ENCODE measurements at regions not wholly inside any gene's neighbourhood (a gene's known extent, or its start where the extent isn't known, plus 50 kb on each side); places are given as distances from the start of the nearest gene placed in this dataset.

DNA sequence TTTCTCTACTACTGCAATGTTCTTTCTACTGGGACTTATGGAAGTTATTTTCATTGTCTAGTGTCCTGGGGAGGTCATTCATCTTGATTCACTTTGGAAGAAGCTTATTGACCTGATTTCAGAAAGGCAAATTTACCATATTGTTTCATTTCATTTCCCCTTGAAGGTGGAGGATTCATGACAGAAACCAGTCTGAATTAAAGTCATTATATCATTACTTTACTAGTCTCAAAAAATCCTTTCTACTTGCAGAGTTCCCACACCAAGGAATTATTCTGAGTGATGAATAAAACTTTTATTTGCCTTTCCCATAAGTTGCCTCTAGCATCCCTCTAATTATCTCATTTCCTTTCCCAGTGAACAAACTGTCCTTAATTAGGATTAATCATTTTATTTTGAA, 163.8 kb downstream of the RASSF9 start:
- no peak for TF ChIP-seq POLR2A (IDR thresholded peaks at IDR 0.05)
- TF ChIP-seq, protein P1, sequence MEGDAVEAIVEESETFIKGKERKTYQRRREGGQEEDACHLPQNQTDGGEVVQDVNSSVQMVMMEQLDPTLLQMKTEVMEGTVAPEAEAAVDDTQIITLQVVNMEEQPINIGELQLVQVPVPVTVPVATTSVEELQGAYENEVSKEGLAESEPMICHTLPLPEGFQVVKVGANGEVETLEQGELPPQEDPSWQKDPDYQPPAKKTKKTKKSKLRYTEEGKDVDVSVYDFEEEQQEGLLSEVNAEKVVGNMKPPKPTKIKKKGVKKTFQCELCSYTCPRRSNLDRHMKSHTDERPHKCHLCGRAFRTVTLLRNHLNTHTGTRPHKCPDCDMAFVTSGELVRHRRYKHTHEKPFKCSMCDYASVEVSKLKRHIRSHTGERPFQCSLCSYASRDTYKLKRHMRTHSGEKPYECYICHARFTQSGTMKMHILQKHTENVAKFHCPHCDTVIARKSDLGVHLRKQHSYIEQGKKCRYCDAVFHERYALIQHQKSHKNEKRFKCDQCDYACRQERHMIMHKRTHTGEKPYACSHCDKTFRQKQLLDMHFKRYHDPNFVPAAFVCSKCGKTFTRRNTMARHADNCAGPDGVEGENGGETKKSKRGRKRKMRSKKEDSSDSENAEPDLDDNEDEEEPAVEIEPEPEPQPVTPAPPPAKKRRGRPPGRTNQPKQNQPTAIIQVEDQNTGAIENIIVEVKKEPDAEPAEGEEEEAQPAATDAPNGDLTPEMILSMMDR (IDR thresholded peaks at IDR 0.05): no peak

Measured in Peyer's patch (tissue), 4 donors.